Heart left ventricle (tissue), 16 donors: ENCODE measurements at regions not wholly inside any gene's neighbourhood (a gene's known extent, or its start where the extent isn't known, plus 50 kb on each side); places are given as distances from the start of the nearest gene placed in this dataset.

Experiments used
- ATAC-seq, 4 donors: fragments of 200-7000 bp; cut with Tn5 transposase; one replicate each; pipeline ENCODE4 v1.9.1; 2020 to 2022; ENCODE audit warnings: moderate library complexity in 4 of 4, mild to moderate bottlenecking in 3 of 4, moderate number of reproducible peaks in 1 of 4
- DNase-seq, 5 donors: peaks; one replicate each; pipeline ENCODE4 v3.0.0-alpha.2; 2020
- H3K27ac ChIP-seq, 12 donors: fragments of 200-600 bp; sonication (generic) in 4 of 12; one replicate each; pipeline versions ENCODE4 v1.5.0 to v1.8.0; 2016 to 2022; ENCODE audit warnings: mild to moderate bottlenecking in 2 of 12
- H3K27me3 ChIP-seq, 9 donors: fragments of 200-600 bp; sonication (generic) in 2 of 9; one replicate each; pipeline versions ENCODE4 v1.5.1 to v1.8.0; 2016 to 2022; ENCODE audit warnings: mild to moderate bottlenecking in 3 of 9
- H3K36me3 ChIP-seq, 9 donors: fragments of 200-600 bp; sonication (generic) in 2 of 9; one replicate each; pipeline versions ENCODE4 v1.5.0 to v1.8.0; 2018 to 2022; ENCODE audit warnings: mild to moderate bottlenecking in 2 of 9
- H3K4me1 ChIP-seq, 12 donors: fragments of 200-600 bp; sonication (generic) in 4 of 12; one replicate each; pipeline versions ENCODE4 v1.5.0 to v1.8.0; 2016 to 2022; ENCODE audit warnings: mild to moderate bottlenecking in 3 of 12
- H3K4me3 ChIP-seq, 12 donors: fragments of 200-600 bp; sonication (generic) in 4 of 12; one replicate each; pipeline versions ENCODE4 v1.5.0 to v1.8.0; 2017 to 2022; ENCODE audit warnings: mild to moderate bottlenecking in 9 of 12, moderate library complexity in 4 of 12
- H3K9me3 ChIP-seq, 12 donors: fragments of 200-600 bp; sonication (generic) in 4 of 12; one replicate each; pipeline versions ENCODE4 v1.5.0 to v1.8.0; 2016 to 2022; ENCODE audit warnings: mild to moderate bottlenecking in 1 of 12
- POLR2A ChIP-seq, 2 donors: fragments of 450-650 bp; IDR thresholded peaks; one replicate each; pipeline ENCODE4 v1.6.1; 2017; ENCODE audit warnings: antibody characterized with exemption in 2 of 2, mild to moderate bottlenecking in 2 of 2, moderate library complexity in 2 of 2
- WGBS, 4 donors: extraction: QIAGEN DNeasy Blood & Tissue Kit in 2 of 4; methylation state at CpG; one replicate each; pipeline versions ENCODE4 v1.1.5 to v1.1.7; 2013 to 2018; 5-methylcytosine and 5-hydroxymethylcytosine counted together
- intact Hi-C, 10 donors: fragments of 100-400 bp; cut with DNase I; formaldehyde crosslinking; loops; one replicate each; pipeline versions ENCODE4 v1.11.1 to v1.14.2; 2022
- TF ChIP-seq, protein P1 (sequence below), 12 donors: fragments of 200-600 bp; sonication (generic) in 4 of 12; IDR thresholded peaks; one replicate each; pipeline versions ENCODE4 v1.5.0 to v1.8.0; 2018 to 2022; ENCODE audit warnings: antibody characterized with exemption in 12 of 12, mild to moderate bottlenecking in 5 of 12
- donor health status: ischemic (EF 13 %, LVEDD 7.1; RV severe dilation, severe dysfunction).
- donor health status: healthy with polysubstance abuse.
- donor health status: DM: no; HTN: yes; CAD: no.
- donor health status: DM: no; HTN: no; CAD: no.
- donor health status: ischemic (EF 25% LVEDD 6.9; RV normal size, moderate dysfunction).
- donor health status: ischemic (EF 25% LVEDD 5.7; RV mildly dilated, moderate dysfunction).
- donor health status: healthy.
- donor health status: DM: yes; HTN: yes; CAD: no.
- donor health status: ischemic (EF 35%, LVEDD 5.7; RV mildly dilated, moderate dysfunction).
- donor health status: nonischemic (EF 11% LVEDD 7.7; RV severe dilation, severe dysfunction).
- donor health status: DM: yes; HTN: yes; CAD: no.
- donor health status: PGD.
- donor health status: ischemic (EF 29% LVEDD 5.4; RV normal size, mild dysfunction).
- donor health status: nonischemic (EF 23%, LVEDD 6.1; RV moderate dilation, normal function).

- Histone ChIP-seq H3K27ac (no peak overlapping the region), H3K4me3 (no peak overlapping the region), H3K4me1 (peaks cover 0 to 9% (median 0%) of the 10 kb centered on the region in 12 donors), H3K36me3 (no peaks in the 10 kb centered on the region), H3K27me3 (peaks cover 0 to 46% (median 2%) of the 10 kb centered on the region in 9 donors), H3K9me3 (no peaks in the 10 kb centered on the region)
- ATAC-seq (no peak), DNase-seq (no peak)
- no peak for TF ChIP-seq POLR2A (IDR thresholded peaks at IDR 0.05)
- TF ChIP-seq, protein P1, sequence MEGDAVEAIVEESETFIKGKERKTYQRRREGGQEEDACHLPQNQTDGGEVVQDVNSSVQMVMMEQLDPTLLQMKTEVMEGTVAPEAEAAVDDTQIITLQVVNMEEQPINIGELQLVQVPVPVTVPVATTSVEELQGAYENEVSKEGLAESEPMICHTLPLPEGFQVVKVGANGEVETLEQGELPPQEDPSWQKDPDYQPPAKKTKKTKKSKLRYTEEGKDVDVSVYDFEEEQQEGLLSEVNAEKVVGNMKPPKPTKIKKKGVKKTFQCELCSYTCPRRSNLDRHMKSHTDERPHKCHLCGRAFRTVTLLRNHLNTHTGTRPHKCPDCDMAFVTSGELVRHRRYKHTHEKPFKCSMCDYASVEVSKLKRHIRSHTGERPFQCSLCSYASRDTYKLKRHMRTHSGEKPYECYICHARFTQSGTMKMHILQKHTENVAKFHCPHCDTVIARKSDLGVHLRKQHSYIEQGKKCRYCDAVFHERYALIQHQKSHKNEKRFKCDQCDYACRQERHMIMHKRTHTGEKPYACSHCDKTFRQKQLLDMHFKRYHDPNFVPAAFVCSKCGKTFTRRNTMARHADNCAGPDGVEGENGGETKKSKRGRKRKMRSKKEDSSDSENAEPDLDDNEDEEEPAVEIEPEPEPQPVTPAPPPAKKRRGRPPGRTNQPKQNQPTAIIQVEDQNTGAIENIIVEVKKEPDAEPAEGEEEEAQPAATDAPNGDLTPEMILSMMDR (IDR thresholded peaks at IDR 0.05): no peak
- intact Hi-C loops: loop anchor here in 1 of 10 donors (5.0 kb wide), 1 partner anchor 71 kb away; no protein-coding TSS in a partner anchor
- WGBS, 4 donors: 72 to 86% (median 83%) methylated on average over 12 of the region's 12 CpGs
Observed at GRCh38 chr7:28311670-28312069, 100.6 kb upstream of the CREB5 start.

DNA sequence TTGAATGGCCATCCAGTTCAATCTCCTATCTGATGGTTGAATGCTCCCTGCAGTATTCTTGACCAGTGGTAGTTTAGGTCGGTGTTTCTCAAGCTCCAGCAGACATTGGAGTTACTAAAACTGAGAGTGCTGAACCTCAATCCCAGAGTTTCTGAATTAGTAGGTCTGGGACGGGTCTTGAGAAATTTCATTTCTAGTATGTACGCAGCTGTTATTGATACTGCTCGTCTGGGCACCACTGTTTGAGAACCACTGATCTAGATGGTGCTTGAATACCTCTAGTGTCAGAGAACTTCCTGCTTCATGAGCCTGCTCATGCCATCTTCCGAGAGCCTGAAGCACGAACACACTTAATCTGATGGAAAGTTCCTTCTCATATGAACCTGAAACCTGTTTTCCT, 99.4 kb upstream of the CREB5 start:
- no peak for ATAC-seq
- TF ChIP-seq POLR2A (IDR thresholded peaks at IDR 0.05): no peak
- 86 to 94% (median 90%) methylated on average over 6 of the region's 6 CpGs for WGBS, 4 donors
- Histone ChIP-seq H3K4me3 (no peak overlapping the region), H3K27me3 (peaks cover 0 to 49% (median 2%) of the 10 kb centered on the region in 9 donors), H3K9me3 (no peaks in the 10 kb centered on the region), H3K27ac (no peak overlapping the region), H3K36me3 (no peaks in the 10 kb centered on the region), H3K4me1 (peaks cover 0 to 9% (median 0%) of the 10 kb centered on the region in 12 donors)
- DNase-seq: no peak
- intact Hi-C loops: loop anchor here in 1 of 10 donors (5.0 kb wide), 1 partner anchor 69 kb away; no protein-coding TSS in a partner anchor

- Histone ChIP-seq H3K27me3 (peaks cover 0 to 49% (median 2%) of the 10 kb centered on the region in 9 donors), H3K36me3 (no peaks in the 10 kb centered on the region), H3K4me3 (no peak overlapping the region), H3K9me3 (no peaks in the 10 kb centered on the region), H3K27ac (no peak overlapping the region), H3K4me1 (peaks cover 0 to 9% (median 0%) of the 10 kb centered on the region in 12 donors)
- ATAC-seq: no peak
- no peak for DNase-seq
- TF ChIP-seq, protein P1 (IDR thresholded peaks at IDR 0.05): no peak
- TF ChIP-seq POLR2A (IDR thresholded peaks at IDR 0.05): no peak
- 37 to 43% (median 40%) methylated on average over 3 of the region's 3 CpGs for whole genome bisulfite sequencing, 4 donors
- intact Hi-C loops: loop anchor here in 1 of 10 donors (5.0 kb wide), 1 partner anchor 67 kb away; no protein-coding TSS in a partner anchor
Observed at GRCh38 chr7:28314841-28315240, 97.5 kb upstream of the CREB5 start.

GRCh38 chr7:28315565-28316410, 96.5 kb upstream of the CREB5 start:
- DNase-seq (no peak), ATAC-seq (peak in 1 of 4 donors; percentile 22)
- no peak overlapping the region for H3K4me3 ChIP-seq
- intact Hi-C loops: no loop called here
- no peak overlapping the region for H3K27ac ChIP-seq
- peaks cover 0 to 9% (median 0%) of the 10 kb centered on the region in 12 donors for H3K4me1 ChIP-seq
- no peaks in the 10 kb centered on the region for H3K36me3 ChIP-seq
- TF ChIP-seq POLR2A (IDR thresholded peaks at IDR 0.05): no peak
- TF ChIP-seq, protein P1 (IDR thresholded peaks at IDR 0.05): no peak
- peaks cover 0 to 46% (median 2%) of the 10 kb centered on the region in 9 donors for H3K27me3 ChIP-seq
- 28 to 38% (median 32%) methylated on average over 16 of the region's 16 CpGs for WGBS, 4 donors
- H3K9me3 ChIP-seq: no peaks in the 10 kb centered on the region
